ENCODE measurements at regions not wholly inside any gene's neighbourhood (a gene's known extent, or its start where the extent isn't known, plus 50 kb on each side); places are given as distances from the start of the nearest gene placed in this dataset.

GRCh38 chr2:52452201-52452600 lies 1315.4 kb upstream of the CHAC2 start:
- TF ChIP-seq POLR2A (IDR thresholded peaks at IDR 0.05) = no peak
- no peak for TF ChIP-seq CTCF (IDR thresholded peaks at IDR 0.05)

All from lower leg skin (tissue), 3 donors.